Activated CD4-positive, alpha-beta T cell treated with anti-CD3 and anti-CD28 coated beads, Interleukin-2, amount 10 ng/mL, durations not matched to agents 24 days and 14 days (primary cell): ENCODE measurements at regions not wholly inside any gene's neighbourhood (a gene's known extent, or its start where the extent isn't known, plus 50 kb on each side); places are given as distances from the start of the nearest gene placed in this dataset.
A peak's percentile ranks its signal among the peaks of the same experiment; 100 is the strongest.
"Not testable (repeated sequence)": the region's sequence is repeated elsewhere in the genome, so short reads cannot be mapped to it uniquely, and the experiment has no call there.

Source experiments
- DNase-seq: peaks from one replicate; pipeline ENCODE4 v3.0.0; 2022
- H3K27ac Mint-ChIP-seq: one replicate; pipeline ENCODE4 v1.8.0; 2022; ENCODE audit warnings: mild to moderate bottlenecking, mixed read lengths
- H3K27me3 Mint-ChIP-seq: one replicate; pipeline ENCODE4 v1.8.0; 2022; ENCODE audit warnings: mixed read lengths
- H3K36me3 Mint-ChIP-seq: one replicate; pipeline ENCODE4 v1.8.0; 2022; ENCODE audit warnings: low read depth, mild to moderate bottlenecking, mixed read lengths
- H3K4me1 Mint-ChIP-seq: one replicate; pipeline ENCODE4 v1.8.0; 2021; ENCODE audit warnings: mixed read lengths
- H3K4me3 Mint-ChIP-seq: one replicate; pipeline ENCODE4 v1.8.0; 2022; ENCODE audit warnings: mild to moderate bottlenecking, moderate library complexity, mixed read lengths
- H3K9me3 Mint-ChIP-seq: one replicate; pipeline ENCODE4 v1.8.0; 2021; ENCODE audit warnings: mixed read lengths
- intact Hi-C: fragments of 100-400 bp; cut with micrococcal nuclease; formaldehyde crosslinking; loops from one replicate; pipeline ENCODE4 v1.15.1; 2023

DNA sequence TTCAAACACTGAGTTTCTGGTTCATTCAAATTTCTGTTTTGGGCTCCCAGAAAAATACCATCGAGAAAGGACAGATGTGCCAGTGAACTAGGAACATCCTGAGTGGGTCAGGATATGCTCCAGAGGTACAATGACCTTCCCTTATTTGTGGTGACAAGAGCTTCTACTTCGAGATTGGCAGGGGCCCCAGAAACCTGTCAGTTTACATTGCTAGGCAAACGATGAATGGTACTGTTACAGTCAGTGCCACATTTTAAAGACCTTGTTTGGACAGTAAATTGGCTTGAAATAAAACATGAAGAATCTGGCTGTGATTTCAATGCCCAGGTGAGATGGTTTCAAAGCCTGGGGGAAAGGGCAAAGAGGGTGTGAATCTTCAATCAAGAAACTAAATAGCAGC is 454.5 kb upstream of the ID4 start:
- Mint-ChIP-seq H3K4me1 (no peaks in the 10 kb centered on the region), H3K4me3 (no peak overlapping the region), H3K27ac (no peak overlapping the region), H3K36me3 (no peaks in the 10 kb centered on the region), H3K27me3 (no peaks in the 10 kb centered on the region), H3K9me3 (no peaks in the 10 kb centered on the region)
- intact Hi-C loops = no loop called here
- no peak for DNase-seq

DNA sequence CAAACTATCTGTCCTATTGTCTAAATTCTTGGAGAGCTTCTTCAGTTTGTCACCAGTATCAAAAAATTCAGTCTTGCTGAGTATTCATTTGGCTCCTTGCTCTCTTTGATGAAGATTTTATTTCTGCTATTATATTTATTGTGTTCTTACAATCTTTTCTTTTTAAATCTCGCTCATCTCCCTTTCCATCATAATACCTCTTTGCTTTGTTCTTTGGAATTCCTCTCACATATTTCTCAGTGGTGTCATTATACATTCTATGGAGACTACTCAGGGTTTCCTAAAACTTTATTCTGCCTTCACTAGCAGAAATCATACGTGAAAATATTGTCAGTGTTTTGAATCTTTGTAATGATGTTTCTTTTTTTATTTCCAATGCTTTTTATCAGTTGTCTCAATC is 445.2 kb upstream of the ID4 start:
- H3K36me3 Mint-ChIP-seq = no peaks in the 10 kb centered on the region
- peaks cover 13% of the 10 kb centered on the region for H3K9me3 Mint-ChIP-seq
- no peak overlapping the region for H3K27ac Mint-ChIP-seq
- H3K4me1 Mint-ChIP-seq = no peaks in the 10 kb centered on the region
- no peak for DNase-seq
- intact Hi-C loops = no loop called here
- no peak overlapping the region for H3K4me3 Mint-ChIP-seq
- no peaks in the 10 kb centered on the region for H3K27me3 Mint-ChIP-seq

DNA sequence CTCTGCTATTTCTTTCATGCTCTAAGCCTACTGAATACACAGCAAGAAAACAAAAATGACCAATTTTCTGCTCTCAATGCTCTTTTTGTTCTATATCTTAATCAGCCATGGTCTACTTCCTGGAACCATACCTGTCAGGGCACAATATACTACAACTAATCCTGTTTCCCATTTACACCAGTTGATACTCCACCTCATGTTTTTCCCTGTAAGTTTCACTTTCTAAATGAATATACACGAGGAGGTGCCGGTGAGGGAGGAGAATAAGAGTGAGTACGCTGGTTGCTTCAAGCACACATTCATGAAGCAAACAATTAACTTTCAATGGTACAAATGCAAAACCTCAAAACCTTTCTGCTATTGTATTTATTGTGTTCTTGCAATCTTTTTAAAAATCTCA is 443.1 kb upstream of the ID4 start:
- peaks cover 13% of the 10 kb centered on the region for H3K9me3 Mint-ChIP-seq
- no peaks in the 10 kb centered on the region for H3K4me1 Mint-ChIP-seq
- no peak for DNase-seq
- H3K27me3 Mint-ChIP-seq = no peaks in the 10 kb centered on the region
- intact Hi-C loops = no loop called here
- no peak overlapping the region for H3K27ac Mint-ChIP-seq
- no peak overlapping the region for H3K4me3 Mint-ChIP-seq
- H3K36me3 Mint-ChIP-seq = no peaks in the 10 kb centered on the region

DNA sequence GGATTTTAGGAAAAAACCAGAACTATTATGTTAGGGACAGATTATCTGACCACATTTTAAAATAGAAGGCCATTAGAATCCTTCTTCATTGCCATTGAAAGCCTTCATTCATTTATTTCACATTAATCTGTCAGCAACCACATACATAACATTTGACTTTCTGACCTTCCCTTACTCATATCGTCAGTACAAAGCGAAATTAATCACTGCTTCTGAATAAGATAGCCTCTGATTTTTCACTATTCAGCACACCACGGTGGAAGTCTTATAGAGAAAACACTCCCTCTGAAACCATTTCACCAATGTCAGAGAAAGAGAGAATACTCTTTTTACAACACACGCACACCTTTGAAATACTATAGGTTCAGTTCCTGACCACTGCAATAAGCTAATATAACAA is 442.5 kb upstream of the ID4 start:
- Mint-ChIP-seq H3K4me3 (no peak overlapping the region), H3K27ac (no peak overlapping the region), H3K36me3 (no peaks in the 10 kb centered on the region), H3K9me3 (peaks cover 13% of the 10 kb centered on the region), H3K4me1 (no peaks in the 10 kb centered on the region), H3K27me3 (no peaks in the 10 kb centered on the region)
- intact Hi-C loops = no loop called here
- no peak for DNase-seq

DNA sequence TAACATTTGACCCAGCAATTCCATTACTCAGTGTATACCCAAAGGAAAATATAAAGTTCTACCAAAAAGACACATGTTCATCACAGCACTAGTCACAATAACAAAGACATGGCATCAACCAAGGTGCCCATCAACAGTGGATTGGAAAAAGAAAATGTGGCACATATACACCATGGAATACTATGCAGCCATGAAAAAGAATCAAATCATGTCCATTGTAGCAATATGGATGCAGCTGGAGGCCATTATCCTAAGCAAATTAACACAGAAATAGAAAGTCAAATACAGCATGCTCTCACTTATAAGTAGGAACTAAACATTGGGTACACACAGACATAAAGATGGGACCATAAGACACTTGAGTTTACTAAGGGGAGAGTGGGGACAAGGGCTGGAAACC is 441.9 kb upstream of the ID4 start:
- no peaks in the 10 kb centered on the region for H3K36me3 Mint-ChIP-seq
- H3K9me3 Mint-ChIP-seq = peaks cover 13% of the 10 kb centered on the region
- H3K4me3 Mint-ChIP-seq = no peak overlapping the region
- intact Hi-C loops = no loop called here
- H3K27ac Mint-ChIP-seq = no peak overlapping the region
- DNase-seq = no peak
- no peaks in the 10 kb centered on the region for H3K27me3 Mint-ChIP-seq
- no peaks in the 10 kb centered on the region for H3K4me1 Mint-ChIP-seq

DNA sequence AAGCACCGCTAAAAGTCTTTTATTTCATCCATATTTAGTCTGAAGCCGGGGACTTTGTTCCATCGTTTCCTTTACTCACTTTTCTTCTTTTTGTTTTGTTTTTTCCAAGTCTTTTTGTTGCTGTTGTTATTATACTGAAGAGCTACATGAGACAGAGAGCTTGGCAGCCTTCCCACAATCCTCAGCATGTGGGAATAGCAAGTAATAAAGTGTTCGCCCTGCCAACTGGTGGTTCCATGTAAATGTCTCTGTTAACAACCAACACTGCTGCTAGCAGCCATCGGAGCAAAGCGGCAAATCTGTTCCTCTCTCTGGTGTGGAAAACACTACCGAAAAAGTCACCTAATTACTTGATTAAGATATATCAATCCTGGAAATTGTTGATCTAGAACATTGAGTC is 437.8 kb upstream of the ID4 start:
- no peak overlapping the region for H3K27ac Mint-ChIP-seq
- intact Hi-C loops = no loop called here

DNA sequence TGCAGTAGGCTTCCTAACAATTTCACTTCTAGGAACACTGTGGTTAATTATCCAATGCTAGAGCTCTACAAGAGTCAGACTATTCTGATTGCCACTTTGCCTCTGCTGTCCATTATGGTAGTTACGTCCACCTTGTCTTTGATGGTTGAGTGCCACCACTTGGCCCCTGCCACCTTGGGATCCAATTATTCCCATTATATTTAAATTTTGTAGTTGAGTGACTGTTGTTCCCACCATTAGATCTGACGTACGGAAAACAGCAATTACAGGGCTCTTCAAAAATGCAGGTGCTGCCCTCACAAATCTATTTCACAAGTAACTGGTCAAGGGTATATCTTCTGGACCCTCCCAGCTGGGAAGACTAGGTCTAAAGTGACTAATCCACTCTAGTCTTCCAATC is 432.3 kb upstream of the ID4 start:
- peaks cover 18% of the 10 kb centered on the region for H3K9me3 Mint-ChIP-seq
- H3K4me1 Mint-ChIP-seq, intact Hi-C loops, H3K36me3 Mint-ChIP-seq, H3K4me3 Mint-ChIP-seq, H3K27ac Mint-ChIP-seq, DNase-seq, H3K27me3 Mint-ChIP-seq: not testable (repeated sequence)

More for the DNA sequence above, 437.8 kb upstream of the ID4 start:
- no peak overlapping the region for H3K4me3 Mint-ChIP-seq
- DNase-seq = no peak
- H3K9me3 Mint-ChIP-seq = peaks cover 17% of the 10 kb centered on the region
- no peaks in the 10 kb centered on the region for H3K4me1 Mint-ChIP-seq
- H3K36me3 Mint-ChIP-seq = no peaks in the 10 kb centered on the region
- no peaks in the 10 kb centered on the region for H3K27me3 Mint-ChIP-seq

DNA sequence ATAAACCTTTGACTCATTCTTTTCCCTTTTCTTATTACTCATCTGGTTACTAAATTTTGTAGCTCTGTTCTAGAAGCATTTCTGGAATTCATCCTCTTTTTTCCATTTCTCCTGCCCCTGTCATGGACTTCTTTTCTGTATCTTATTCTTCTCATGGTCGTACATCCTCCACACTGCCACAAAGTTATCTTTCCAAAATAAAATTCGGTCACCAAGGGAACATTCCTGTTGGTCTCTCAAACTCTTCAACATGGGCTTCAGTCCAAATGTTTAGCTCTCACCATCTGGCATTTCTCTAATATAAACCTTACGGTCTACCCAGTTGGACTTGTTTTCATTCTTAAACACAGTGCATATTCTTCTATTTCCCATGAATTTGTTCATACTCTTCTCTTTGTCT is 428.8 kb upstream of the ID4 start:
- intact Hi-C loops = no loop called here
- Mint-ChIP-seq H3K4me1 (no peaks in the 10 kb centered on the region), H3K36me3 (no peaks in the 10 kb centered on the region), H3K9me3 (peaks cover 14% of the 10 kb centered on the region), H3K4me3 (no peak overlapping the region), H3K27ac (no peak overlapping the region), H3K27me3 (no peaks in the 10 kb centered on the region)
- DNase-seq = no peak

DNA sequence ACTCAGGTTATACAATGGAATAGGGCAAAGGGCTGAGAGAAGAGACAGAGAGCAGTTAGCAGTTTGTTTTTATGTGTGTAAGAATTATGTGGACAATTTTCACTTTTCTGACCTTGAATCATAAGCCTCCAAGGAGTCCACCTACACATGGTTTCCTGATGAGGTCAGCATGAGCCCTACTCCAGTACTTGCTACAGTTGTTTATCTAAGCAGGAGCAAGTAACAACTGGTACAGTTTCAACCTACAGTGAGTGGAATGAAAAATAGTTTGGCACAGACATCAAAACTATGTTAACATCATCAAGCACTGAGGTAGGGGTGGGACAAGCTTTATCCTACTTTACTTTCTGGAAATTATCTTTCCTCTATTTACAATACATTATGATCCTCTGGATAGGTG is 426.7 kb upstream of the ID4 start:
- no peak overlapping the region for H3K4me3 Mint-ChIP-seq
- no peaks in the 10 kb centered on the region for H3K27me3 Mint-ChIP-seq
- no peak overlapping the region for H3K27ac Mint-ChIP-seq
- no peaks in the 10 kb centered on the region for H3K36me3 Mint-ChIP-seq
- no peak for DNase-seq
- intact Hi-C loops = no loop called here
- H3K9me3 Mint-ChIP-seq = peaks cover 7% of the 10 kb centered on the region
- H3K4me1 Mint-ChIP-seq = no peaks in the 10 kb centered on the region

DNA sequence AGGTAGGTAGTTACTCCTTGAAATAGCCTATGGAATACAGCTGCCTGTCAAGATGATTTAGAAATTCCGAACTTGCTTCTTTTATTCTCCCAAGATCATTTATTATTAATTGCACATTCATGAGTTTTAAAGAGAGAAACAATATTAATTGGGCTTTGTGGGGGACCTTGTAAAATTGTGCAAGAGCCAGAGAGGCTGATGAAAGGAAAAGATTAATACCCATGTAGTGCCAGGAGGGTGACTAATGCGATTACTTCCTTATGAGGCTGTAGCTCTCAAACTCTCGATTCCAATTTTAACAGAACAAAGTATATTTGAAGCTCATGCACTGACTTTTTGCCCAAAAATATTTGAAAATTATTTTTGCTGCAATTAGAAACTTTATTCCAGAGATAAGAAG is 423.8 kb upstream of the ID4 start:
- Mint-ChIP-seq H3K36me3 (no peaks in the 10 kb centered on the region), H3K4me3 (no peak overlapping the region), H3K4me1 (no peaks in the 10 kb centered on the region), H3K27me3 (no peaks in the 10 kb centered on the region), H3K27ac (no peak overlapping the region), H3K9me3 (peaks cover 4% of the 10 kb centered on the region)
- intact Hi-C loops = no loop called here
- no peak for DNase-seq

DNA sequence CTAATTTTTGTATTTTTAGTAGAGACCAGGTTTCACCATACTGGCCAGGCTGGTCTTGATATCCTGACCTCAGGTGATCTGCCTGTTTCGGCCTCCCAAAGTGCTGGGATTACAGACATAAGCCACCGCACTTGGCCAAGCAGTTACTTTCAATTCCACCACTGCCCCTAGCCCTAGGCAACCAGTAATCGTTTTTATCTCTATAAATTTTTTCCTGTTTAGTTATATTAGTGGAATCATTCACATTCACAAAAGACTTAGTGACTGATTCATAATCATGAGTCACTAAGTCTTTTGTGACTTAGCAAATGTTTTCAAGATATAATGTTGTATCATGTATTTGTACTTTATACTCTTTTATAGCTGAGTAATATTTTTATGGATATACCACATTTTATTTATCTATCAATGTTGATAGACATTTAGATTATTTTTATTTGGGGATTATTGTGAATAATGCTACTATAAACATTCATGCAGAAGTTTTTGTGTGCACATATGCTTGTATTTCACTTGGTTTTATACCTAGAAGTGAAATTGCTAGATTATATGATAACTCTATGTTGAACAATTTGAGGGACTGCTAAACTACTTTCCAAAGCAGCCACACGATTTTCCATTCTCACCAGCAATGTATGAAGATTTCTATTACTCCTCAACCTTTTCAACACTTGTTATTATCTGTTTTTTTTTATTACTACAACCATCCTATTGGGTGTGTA is 421.4 kb upstream of the ID4 start:
- H3K9me3 Mint-ChIP-seq = no peaks in the 10 kb centered on the region
- H3K4me3 Mint-ChIP-seq = no peak overlapping the region
- H3K27me3 Mint-ChIP-seq = no peaks in the 10 kb centered on the region
- intact Hi-C loops = no loop called here
- no peak overlapping the region for H3K27ac Mint-ChIP-seq
- DNase-seq = peak; percentile 19
- H3K36me3 Mint-ChIP-seq = no peaks in the 10 kb centered on the region
- H3K4me1 Mint-ChIP-seq = no peaks in the 10 kb centered on the region

DNA sequence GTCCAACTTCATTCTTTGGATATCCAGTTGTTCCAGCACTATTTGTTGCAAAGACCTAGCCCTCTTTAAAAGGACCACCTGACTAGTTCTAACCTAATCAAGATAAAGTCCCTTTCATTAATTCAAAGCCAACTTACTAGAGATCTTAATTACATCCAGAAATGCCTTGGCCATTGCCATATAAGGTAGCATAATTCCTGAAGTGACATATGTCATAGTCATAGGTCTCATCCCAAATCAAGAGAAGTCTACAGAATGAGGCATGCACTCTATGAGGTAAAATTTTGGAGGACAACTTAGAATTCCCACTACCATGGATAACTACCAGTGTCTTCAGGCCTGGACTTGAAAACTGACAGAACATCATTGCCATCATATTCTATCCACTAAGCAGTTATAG is 420.4 kb upstream of the ID4 start:
- no peak for DNase-seq
- Mint-ChIP-seq H3K4me3 (no peak overlapping the region), H3K9me3 (no peaks in the 10 kb centered on the region), H3K4me1 (no peaks in the 10 kb centered on the region), H3K27ac (no peak overlapping the region), H3K36me3 (no peaks in the 10 kb centered on the region), H3K27me3 (no peaks in the 10 kb centered on the region)
- intact Hi-C loops = no loop called here

DNA sequence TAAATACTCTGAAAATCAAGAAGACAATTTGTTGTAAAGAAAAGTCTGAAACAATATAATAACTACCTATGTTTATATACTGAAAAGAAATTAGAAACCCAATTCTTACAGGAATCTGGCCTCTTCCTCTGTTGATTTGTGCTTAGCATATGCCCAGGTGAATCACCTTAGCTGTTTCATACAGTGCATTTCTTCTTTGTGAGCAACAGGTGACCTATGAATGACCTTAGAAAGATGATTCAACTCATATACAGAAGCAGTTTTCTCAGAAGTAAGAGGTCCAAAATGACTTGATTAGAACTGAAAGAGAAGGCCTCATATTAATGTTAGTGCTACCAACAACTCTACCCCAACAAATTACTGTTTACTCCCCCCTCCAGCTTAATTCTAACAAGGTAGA is 419.5 kb upstream of the ID4 start:
- H3K27me3 Mint-ChIP-seq = no peaks in the 10 kb centered on the region
- intact Hi-C loops = no loop called here
- H3K4me1 Mint-ChIP-seq = no peaks in the 10 kb centered on the region
- no peak overlapping the region for H3K4me3 Mint-ChIP-seq
- DNase-seq = no peak
- no peak overlapping the region for H3K27ac Mint-ChIP-seq
- no peaks in the 10 kb centered on the region for H3K9me3 Mint-ChIP-seq
- H3K36me3 Mint-ChIP-seq = no peaks in the 10 kb centered on the region

DNA sequence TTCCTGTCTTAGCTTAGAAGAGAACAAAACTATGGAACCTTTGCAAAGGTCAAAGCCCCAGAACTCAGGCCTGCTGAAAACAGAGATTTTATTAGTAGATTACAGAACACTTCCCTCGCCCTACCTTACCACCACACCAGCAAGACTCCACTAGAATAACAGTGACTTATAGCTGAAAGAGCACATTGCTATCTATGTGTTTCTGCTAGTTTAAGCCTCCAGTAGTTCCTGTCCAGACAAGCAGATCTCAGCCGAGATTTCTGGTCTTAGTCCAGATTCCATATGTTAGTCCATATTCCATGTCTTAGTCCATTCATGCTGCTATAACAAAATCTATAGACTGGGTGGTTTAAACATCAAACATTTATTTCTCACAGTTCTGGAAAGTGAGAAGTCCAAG is 412.3 kb upstream of the ID4 start:
- intact Hi-C loops = no loop called here
- H3K4me1 Mint-ChIP-seq = no peaks in the 10 kb centered on the region
- no peaks in the 10 kb centered on the region for H3K9me3 Mint-ChIP-seq

DNA sequence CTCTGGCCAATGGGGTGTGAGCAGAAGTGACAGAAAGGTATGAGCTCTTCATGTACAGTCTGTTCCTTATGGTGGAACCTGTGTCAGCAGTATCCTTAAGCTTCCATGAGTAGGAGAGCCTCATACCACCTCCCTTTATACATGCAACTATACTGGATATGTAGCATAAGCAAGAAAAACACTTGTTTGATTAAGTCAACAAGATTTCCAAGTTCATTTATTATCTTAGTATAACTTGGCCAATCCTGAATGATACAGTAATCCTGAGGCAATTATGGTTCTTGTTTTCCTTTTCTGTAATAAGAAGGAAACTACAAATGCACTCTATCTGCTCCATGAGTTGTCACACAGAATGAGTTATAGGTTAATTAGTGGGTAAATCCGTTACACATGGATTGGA is 409.6 kb upstream of the ID4 start:
- H3K4me3 Mint-ChIP-seq = no peak overlapping the region
- DNase-seq = no peak
- intact Hi-C loops = no loop called here
- no peaks in the 10 kb centered on the region for H3K4me1 Mint-ChIP-seq
- H3K27me3 Mint-ChIP-seq = no peaks in the 10 kb centered on the region
- no peaks in the 10 kb centered on the region for H3K36me3 Mint-ChIP-seq
- H3K9me3 Mint-ChIP-seq = no peaks in the 10 kb centered on the region
- no peak overlapping the region for H3K27ac Mint-ChIP-seq

More for the DNA sequence above, 412.3 kb upstream of the ID4 start:
- no peak overlapping the region for H3K27ac Mint-ChIP-seq
- H3K4me3 Mint-ChIP-seq = no peak overlapping the region
- H3K27me3 Mint-ChIP-seq = no peaks in the 10 kb centered on the region
- no peak for DNase-seq
- H3K36me3 Mint-ChIP-seq = no peaks in the 10 kb centered on the region
